ENCODE measurements at regions not wholly inside any gene's neighbourhood (a gene's known extent, or its start where the extent isn't known, plus 50 kb on each side); places are given as distances from the start of the nearest gene placed in this dataset.

DNA sequence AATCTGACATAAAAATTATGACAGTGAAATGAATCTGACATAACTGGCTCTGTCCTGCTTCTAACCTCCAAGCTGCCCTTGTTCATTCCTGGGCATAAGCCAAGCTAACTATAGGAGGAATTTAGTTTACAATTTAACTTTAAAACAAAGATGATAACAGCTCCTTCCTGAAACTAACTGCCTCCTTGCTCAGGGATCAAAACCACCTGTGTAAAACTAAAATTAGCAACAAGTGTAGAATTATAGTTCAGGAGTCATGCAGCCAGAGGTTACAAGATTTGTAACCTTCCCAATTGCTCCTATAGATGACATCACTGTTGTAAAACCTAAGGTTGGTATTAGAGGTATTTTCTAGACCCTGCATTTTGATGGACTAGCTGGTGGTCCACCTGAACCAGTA is 256.4 kb upstream of the POM121L12 start:
- Histone ChIP-seq H3K4me1 (no peaks in the 10 kb centered on the region), H3K9me3 (no peaks in the 10 kb centered on the region), H3K36me3 (no peaks in the 10 kb centered on the region), H3K27ac (no peak overlapping the region), H3K4me3 (replicated peaks in 1 of 3) (no peak overlapping the region), H3K27me3 (no peaks in the 10 kb centered on the region)
- DNase-seq: no peak
- TF ChIP-seq, protein P1, sequence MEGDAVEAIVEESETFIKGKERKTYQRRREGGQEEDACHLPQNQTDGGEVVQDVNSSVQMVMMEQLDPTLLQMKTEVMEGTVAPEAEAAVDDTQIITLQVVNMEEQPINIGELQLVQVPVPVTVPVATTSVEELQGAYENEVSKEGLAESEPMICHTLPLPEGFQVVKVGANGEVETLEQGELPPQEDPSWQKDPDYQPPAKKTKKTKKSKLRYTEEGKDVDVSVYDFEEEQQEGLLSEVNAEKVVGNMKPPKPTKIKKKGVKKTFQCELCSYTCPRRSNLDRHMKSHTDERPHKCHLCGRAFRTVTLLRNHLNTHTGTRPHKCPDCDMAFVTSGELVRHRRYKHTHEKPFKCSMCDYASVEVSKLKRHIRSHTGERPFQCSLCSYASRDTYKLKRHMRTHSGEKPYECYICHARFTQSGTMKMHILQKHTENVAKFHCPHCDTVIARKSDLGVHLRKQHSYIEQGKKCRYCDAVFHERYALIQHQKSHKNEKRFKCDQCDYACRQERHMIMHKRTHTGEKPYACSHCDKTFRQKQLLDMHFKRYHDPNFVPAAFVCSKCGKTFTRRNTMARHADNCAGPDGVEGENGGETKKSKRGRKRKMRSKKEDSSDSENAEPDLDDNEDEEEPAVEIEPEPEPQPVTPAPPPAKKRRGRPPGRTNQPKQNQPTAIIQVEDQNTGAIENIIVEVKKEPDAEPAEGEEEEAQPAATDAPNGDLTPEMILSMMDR (IDR thresholded peaks at IDR 0.05): no peak
- TF ChIP-seq POLR2A (IDR thresholded peaks at IDR 0.05): no peak
- intact Hi-C loops (cut with DNase I): no loop called here

- 82 to 83% methylated on average over 5 of the region's 5 CpGs for WGBS, 2 donors
- intact Hi-C loops (cut with DNase I): no loop called here
Measured at GRCh38 chr7:52777051-52777822, 258.2 kb upstream of the POM121L12 start.

DNA sequence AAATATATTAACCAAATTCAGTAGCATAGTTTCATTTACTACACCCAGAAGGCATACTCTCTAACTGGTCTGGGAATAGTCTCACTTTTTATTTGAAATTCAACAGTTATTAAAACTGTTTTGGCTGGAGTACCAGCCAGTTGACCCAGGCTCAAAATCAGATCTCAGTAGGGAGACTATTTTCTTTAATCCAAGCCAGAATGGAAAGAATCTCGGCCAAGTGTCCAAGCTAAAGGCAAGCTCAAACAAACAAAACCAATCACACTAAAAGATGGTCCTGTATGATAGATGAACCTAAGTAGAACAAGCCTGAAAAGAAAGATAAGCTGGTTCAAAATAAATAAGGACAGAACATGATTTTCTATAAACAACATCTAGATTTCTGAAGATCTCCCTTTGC is 259.6 kb upstream of the POM121L12 start:
- no peak for TF ChIP-seq POLR2A (IDR thresholded peaks at IDR 0.05)
- TF ChIP-seq, protein P1 (IDR thresholded peaks at IDR 0.05): no peak
- whole genome bisulfite sequencing, 2 donors: 33 to 55% methylated on average over 1 of the region's 1 CpG

More at GRCh38 chr7:52777051-52777822, 258.2 kb upstream of the POM121L12 start:
- Histone ChIP-seq H3K4me3 (replicated peaks in 1 of 3) (no peak overlapping the region), H3K4me1 (no peaks in the 10 kb centered on the region), H3K36me3 (no peaks in the 10 kb centered on the region), H3K27ac (no peak overlapping the region), H3K27me3 (no peaks in the 10 kb centered on the region), H3K9me3 (no peaks in the 10 kb centered on the region)
- no peak for DNase-seq
- TF ChIP-seq, protein P1 (IDR thresholded peaks at IDR 0.05): no peak
- TF ChIP-seq POLR2A (IDR thresholded peaks at IDR 0.05): no peak

GRCh38 chr7:52771177-52771576 is 264.3 kb upstream of the POM121L12 start:
- no peaks in the 10 kb centered on the region for H3K9me3 ChIP-seq
- WGBS, 2 donors: 86 to 95% methylated on average over 5 of the region's 5 CpGs
- intact Hi-C loops (cut with DNase I): no loop called here

More for the DNA sequence above, 259.6 kb upstream of the POM121L12 start:
- no peaks in the 10 kb centered on the region for H3K9me3 ChIP-seq
- H3K4me3 ChIP-seq (replicated peaks in 1 of 3): no peak overlapping the region
- no peaks in the 10 kb centered on the region for H3K4me1 ChIP-seq
- H3K27me3 ChIP-seq: no peaks in the 10 kb centered on the region
- intact Hi-C loops (cut with DNase I): no loop called here
- DNase-seq: no peak
- no peak overlapping the region for H3K27ac ChIP-seq
- H3K36me3 ChIP-seq: no peaks in the 10 kb centered on the region

More at GRCh38 chr7:52771177-52771576, 264.3 kb upstream of the POM121L12 start:
- H3K36me3 ChIP-seq: no peaks in the 10 kb centered on the region
- H3K4me1 ChIP-seq: no peaks in the 10 kb centered on the region
- H3K27ac ChIP-seq: no peak overlapping the region
- TF ChIP-seq POLR2A (IDR thresholded peaks at IDR 0.05): no peak
- TF ChIP-seq, protein P1 (IDR thresholded peaks at IDR 0.05): no peak
- no peak overlapping the region for H3K4me3 ChIP-seq (replicated peaks in 1 of 3)
- no peak for DNase-seq
- no peaks in the 10 kb centered on the region for H3K27me3 ChIP-seq

Data from thyroid gland (tissue), 4 donors.